ENCODE measurements at regions not wholly inside any gene's neighbourhood (a gene's known extent, or its start where the extent isn't known, plus 50 kb on each side); places are given as distances from the start of the nearest gene placed in this dataset.

- no peak for TF ChIP-seq CTCF (IDR thresholded peaks at IDR 0.05; ENCODE audit: control extremely low read depth, extremely low read depth, low read depth, missing control alignments)
- POLR2A ChIA-PET, result no interaction called here
- DNase-seq (ENCODE audit: extremely low spot score), result no peak
- CTCF ChIA-PET, result no interaction called here
These were observed 66.2 kb upstream of the DLX2 start for GRCh38 chr2:172168917-172169346.

GRCh38 chr2:172169611-172170010, 66.9 kb upstream of the DLX2 start:
- DNase-seq (ENCODE audit: extremely low spot score), result no peak
- ChIA-PET CTCF (no interaction called here), POLR2A (no interaction called here)
- no peak for TF ChIP-seq CTCF (IDR thresholded peaks at IDR 0.05; ENCODE audit: control extremely low read depth, extremely low read depth, low read depth, missing control alignments)

DNA sequence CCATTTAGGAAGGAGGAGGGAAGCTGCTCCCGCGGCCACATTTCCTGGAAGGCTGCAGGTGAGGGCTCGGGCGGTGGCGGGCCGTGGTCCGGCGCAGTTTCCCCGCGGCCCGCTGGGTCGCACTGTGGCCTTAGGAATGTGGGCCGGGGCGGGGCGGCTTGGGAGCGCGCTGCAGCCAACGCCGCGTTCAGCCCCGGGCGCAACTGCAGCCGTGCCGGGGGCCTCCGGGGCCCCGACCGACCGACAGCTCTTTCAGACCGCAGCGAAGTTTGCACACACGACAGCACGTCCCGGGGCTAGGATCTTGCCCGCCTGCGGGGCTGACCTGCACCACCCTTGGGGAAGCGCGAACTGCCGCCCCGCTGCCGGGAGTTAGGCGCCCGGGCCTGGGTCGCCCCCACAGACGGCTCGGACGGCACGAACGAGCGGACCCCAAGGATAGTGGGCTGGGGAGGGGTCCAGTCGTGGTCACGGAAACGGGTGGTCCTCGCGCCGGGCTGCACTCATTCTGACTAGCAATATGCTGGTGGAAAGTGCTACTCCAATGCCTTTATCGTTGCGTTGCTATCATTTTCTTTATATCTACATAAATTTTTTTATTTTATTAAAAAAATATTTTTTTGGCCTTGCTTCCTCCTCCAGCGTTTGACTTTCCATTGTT, 69.9 kb upstream of the DLX2 start:
- POLR2A ChIA-PET, result no interaction called here

DNA sequence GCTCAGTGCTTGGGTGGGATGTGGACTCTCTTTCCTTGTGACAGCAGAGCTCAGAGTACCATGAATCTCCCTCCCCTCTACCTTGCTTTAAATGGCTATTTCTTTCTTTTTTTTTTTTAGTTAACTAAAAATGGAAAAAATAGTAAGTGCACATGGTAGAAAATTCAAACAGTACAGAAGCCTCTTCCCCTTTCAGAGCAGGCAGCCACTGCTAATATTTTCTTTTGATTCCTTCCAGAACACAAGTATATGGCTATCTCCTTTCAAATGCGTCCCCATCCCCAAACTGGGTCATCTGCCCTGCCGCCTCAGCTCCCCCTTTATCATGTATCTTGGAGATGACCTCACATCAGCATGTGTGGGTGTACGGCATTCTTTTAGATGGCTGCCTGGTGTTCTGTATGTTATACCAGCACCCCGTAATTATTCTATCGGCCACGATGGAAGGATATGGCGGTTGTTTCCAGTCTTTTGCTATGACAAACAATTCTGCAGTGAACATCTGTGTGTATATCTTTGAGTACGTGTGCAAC, 70.5 kb upstream of the DLX2 start:
- no peak for TF ChIP-seq CTCF (IDR thresholded peaks at IDR 0.05; ENCODE audit: control extremely low read depth, extremely low read depth, low read depth, missing control alignments)
- ChIA-PET POLR2A (no interaction called here), CTCF (interaction anchor here (1.5 to 1.8 kb wide), 2 partner anchors 12 to 283 kb away, joined by 3 to 5 read pairs; no protein-coding TSS in a partner anchor)
- no peak for DNase-seq (ENCODE audit: extremely low spot score)

More for the DNA sequence above, 69.9 kb upstream of the DLX2 start:
- TF ChIP-seq CTCF (IDR thresholded peaks at IDR 0.05; ENCODE audit: control extremely low read depth, extremely low read depth, low read depth, missing control alignments), result peak; percentile 57
- CTCF ChIA-PET, result interaction anchor here (1.5 to 1.9 kb wide), 2 partner anchors 11 to 289 kb away, joined by 3 to 6 read pairs; no protein-coding TSS in a partner anchor
- peak; percentile 53 for DNase-seq (ENCODE audit: extremely low spot score)

- no peak for DNase-seq (ENCODE audit: extremely low spot score)
- TF ChIP-seq CTCF (IDR thresholded peaks at IDR 0.05; ENCODE audit: control extremely low read depth, extremely low read depth, low read depth, missing control alignments), result no peak
- POLR2A ChIA-PET, result no interaction called here
- CTCF ChIA-PET, result interaction anchor here (1.2 to 1.3 kb wide), 2 partner anchors 43 to 284 kb away, joined by 4 to 6 read pairs; no protein-coding TSS in a partner anchor
These were observed 74.9 kb upstream of the DLX2 start for GRCh38 chr2:172177581-172177980.

DNA sequence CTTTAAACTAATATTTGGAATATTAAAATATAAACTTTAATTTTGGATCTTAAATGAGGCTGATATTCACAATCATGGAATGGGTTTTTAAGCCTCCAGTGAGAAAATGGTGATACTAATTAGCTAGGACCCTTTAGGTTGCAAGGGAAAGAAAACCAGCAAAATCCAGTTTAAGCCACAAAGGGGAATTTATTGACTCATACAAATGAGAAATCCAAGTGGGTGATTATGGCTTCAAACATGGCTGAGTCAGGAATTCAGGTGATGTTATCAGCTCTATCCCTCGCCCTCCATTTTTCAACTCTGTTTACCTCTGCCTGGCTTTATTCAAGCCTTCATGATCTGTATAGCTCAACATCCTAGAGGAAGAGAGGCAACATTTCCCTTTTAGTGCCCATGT, 75.3 kb upstream of the DLX2 start:
- no peak for DNase-seq (ENCODE audit: extremely low spot score)
- ChIA-PET POLR2A (no interaction called here), CTCF (interaction anchor here (1.2 to 1.3 kb wide), 2 partner anchors 43 to 284 kb away, joined by 4 to 6 read pairs; no protein-coding TSS in a partner anchor)
- TF ChIP-seq CTCF (IDR thresholded peaks at IDR 0.05; ENCODE audit: control extremely low read depth, extremely low read depth, low read depth, missing control alignments), result no peak
